T follicular helper cell (primary cell): ENCODE measurements at regions not wholly inside any gene's neighbourhood (a gene's known extent, or its start where the extent isn't known, plus 50 kb on each side); places are given as distances from the start of the nearest gene placed in this dataset.
"Not testable (repeated sequence)": the region's sequence is repeated elsewhere in the genome, so short reads cannot be mapped to it uniquely, and the experiment has no call there.

Experiments
- DNase-seq: peaks from one replicate; pipeline ENCODE4 v3.0.0-alpha.2; 2020; ENCODE audit warnings: low read depth

DNA sequence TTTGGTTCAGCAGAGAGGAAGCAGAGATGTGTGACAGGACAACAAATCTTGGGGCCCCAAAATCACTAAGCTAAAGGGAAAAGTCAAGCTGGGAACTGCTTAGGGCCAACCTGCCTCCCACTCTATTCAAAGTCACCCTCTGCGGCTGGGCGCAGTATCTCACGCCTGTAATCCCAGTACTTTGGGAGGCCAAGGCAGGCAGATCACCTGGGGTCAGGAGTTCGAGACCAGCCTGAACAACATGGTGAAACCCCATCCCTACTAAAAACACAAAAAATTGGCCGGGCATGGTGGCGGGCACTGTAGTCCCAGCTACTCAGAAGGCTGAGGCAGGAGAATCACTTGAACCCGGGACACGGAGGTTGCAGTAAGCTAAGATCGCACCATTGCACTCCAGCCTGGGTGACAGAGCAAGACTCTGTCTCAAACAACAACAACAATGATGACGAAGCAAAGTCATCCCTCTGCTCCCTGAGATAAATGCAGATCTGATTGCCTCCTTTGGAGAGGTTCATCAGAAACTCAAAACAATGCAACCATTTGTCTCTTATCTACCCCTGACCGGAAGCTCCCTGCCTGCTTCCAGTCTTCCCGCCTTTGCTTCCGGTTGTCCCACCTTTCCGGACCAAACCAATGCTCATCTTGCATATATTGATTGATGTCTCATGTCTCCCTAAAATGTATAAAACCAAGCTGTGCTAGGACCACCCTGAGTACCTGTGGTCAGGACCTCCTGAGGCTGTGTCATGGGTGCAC, 136.4 kb upstream of the AFDN start:
- DNase-seq = not testable (repeated sequence)

DNA sequence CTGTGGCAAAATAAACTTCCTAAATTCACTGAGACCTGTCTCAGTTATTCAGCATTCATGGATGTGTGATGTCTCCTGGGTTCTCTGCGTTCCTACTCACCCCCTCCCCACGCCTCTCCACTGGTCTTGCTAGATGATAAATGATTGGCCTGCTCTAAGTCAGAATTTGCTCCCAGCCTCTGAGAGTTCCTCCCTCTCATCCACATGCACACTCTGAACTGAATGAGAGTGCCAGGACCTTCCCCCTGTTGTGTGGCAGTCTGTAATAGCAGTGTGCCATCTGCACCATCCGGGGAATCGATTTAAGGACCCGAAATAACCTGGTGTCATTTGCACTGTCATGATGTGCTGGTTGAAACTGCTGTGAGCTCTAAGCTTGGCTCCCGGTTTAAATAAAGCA, 135.8 kb upstream of the AFDN start:
- DNase-seq = no peak

DNA sequence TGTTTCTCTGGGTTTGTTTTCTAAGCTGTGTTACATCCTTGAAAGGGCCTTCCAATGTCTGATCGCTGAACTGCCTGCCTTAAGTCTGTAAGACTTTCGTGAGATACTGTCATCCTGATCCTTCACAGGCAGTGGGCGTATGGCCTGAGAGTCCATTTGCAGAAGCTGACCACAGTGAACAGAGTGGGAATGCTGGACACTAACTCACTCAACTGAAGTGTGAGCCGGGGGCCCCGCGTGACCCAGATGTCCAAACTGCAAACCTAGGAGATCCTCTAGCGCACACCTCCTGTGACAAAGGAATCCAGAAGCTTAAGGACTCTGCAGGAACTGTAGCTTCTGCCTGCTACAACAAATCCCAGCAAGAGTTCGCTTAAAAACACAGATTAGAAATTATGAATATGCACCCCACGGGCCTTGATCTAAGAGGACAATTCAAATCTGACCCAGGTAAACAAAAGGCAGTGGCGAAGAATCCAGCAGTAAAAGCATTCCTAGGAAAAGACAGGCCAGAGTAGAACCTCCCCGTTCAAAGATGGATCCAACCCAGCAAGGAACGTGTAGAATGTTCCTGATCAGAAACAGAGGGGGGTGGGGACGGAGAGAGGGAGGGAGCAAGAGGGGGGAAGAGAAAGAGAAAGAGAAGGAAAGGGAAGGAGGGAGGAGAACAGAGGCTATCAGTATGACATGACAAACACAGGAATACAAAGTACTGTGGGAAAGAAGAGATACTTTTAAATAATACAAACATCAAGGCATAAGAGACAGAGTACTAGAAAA, 135.0 kb upstream of the AFDN start:
- no peak for DNase-seq

DNA sequence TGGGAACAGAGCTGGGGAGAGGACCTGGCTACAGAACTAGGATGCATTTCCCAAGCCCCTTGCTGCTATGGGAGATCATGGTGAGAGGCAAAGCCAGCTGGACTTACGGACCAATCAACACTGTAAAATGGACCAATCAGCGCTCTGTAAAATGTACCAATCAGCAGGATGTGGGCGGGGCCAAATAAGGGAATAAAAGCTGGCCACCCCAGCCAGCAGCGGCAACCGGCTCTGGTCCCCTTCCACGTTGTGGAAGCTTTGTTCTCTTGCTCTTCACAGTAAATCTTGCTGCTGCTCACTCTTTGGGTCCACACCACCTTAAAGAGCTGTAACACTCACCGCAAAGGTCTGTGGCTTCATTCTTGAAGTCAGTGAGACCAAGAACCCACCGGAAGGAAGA, 133.2 kb upstream of the AFDN start:
- DNase-seq = not testable (repeated sequence)

DNA sequence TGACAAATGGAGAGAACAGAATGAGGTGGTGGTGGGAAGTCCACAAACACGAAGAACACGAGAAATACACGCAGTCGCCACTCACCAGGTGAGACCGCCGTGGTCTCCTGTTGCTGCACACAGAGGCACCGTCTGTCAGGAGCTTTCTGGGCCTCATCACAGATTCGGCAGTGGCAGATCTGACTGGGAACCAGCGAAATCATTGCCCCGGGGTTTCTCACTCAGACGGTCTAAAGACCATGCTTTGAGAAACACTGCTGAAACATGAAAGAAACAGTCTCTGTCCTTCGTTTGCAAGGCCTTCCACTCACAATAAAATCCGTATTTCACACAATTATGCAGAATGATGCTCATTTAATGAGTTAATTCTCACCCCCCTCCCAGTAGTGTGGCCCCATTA, 130.9 kb upstream of the AFDN start:
- no peak for DNase-seq

DNA sequence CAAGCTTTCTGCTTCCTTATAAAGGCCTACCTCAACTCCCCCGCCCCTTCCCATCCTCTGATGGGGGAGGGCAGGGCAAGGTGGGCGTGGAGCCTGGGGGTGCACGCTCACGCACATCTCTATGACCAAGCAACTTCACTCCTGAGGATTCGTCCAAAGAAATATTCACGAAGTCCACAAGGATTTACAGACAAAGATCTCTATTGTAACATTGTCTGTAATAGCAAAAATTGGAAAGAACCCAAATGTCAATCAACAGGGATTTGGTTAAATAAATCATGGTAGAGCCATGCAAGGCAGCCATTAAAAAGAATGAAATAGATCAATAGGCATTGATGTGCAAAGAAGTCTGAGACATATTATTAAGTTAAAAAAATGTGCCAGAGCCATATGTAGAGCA, 130.4 kb upstream of the AFDN start:
- no peak for DNase-seq

DNA sequence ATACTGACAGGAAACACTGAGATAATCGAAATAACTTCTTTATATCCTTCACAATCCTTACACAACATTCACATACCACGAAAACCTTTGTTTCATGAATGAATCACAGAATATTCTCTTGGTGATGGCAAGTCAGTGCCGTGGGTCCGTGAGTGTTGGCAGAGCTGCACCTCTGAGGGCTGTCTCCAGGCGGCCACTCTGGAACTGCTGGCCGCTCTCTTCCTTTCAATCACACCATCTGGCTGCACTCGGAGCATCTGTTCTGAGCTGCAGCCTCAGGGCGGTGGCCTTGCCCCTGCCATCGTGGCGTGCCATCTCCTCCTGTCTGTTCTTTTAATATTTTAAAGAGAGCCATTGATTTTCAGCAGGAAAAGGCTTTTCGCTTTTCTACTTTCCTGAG, 129.4 kb upstream of the AFDN start:
- DNase-seq = no peak

DNA sequence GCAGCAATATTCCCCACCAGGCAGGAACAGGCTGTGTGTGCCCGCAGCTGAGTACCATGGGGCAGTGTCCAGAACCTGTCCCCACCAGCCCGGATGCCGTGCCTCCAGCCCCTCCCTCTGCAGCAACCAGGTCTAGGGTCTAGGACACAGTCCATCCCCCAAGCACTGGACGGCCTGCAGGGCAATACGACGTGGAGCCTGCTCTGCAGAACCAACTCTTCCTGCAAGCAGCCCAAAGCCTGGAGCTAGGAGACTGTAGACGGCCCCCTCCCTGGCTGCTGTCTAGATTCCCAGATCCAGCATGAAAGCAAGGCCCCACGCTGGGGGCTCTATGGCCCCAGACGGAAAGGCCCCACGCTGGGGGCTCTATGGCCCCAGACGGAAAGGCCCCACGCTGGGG, 128.2 kb upstream of the AFDN start:
- no peak for DNase-seq

DNA sequence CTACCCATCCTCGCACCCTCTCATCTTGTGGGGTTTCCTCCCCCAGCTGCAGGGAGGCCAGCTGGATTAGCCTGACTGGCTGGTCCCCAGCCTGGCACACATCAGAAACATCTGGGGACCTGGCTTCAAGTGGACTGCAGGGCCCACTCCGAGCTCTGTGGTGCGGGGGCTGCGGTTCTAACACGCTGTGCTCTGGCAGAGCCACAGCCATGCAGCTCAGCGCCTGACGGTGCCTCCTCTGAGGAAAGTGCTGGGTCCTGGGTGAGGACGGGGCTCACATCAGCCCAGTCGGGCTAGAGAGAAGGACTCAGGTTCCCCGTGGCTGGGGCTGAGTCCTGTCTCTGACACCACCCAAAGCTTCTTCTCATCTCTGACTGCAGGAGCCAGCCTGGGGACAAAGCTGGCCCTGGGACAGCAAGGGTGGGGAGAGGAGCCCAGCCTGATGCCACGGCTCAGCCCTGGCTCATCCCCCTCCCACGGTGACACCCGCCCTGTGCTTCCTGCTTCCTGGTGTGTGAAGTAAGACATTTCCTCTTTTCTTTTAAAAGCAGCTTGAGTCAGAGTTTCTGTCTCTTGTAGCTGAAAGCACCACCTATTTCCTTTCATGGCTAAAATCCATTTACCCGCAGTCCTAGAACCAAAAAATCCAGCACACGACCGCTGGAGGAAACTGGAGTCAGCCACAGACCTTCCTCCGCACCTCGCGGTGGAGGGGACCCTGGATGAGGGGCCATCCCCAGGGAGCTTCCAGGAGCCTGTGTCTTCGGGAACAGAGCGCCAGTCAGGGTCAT, 127.4 kb upstream of the AFDN start:
- no peak for DNase-seq

DNA sequence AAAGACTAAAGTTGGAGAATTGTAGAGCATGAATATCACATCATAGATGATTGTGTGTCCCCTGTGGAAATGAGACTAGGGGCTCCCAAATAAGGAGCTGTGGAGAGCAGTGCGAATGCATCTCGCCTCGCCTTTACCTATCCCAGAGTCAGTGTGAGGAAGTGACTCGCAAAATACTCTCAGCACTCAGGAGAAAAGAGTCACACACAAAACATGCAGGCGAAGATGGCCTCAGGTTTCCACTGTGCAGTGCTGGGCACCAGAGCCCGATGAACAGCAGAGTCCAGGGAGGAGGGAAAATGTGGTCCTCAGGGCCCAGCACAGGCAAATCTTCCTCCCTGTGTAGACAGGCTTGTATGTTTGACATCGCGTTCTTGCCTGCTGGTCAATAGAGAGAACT, 126.5 kb upstream of the AFDN start:
- no peak for DNase-seq

DNA sequence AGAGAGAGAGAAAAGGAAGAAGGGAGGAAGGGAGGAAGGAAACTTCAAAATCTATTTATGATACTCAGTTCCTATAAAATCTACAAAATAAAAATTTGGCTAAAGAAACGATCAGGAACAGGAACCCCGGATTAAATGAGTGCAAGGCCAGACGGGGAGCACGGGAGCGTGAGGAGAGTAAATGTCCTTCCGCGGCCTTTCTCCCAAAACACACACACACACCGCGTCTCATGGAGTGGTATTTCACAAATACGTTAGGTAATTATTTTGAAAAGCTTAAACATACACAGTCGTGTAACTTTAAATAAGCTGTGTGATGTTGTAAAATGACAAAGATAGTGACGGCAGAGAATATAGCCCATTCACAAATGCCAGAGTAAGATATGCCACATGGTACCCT, 125.7 kb upstream of the AFDN start:
- no peak for DNase-seq

DNA sequence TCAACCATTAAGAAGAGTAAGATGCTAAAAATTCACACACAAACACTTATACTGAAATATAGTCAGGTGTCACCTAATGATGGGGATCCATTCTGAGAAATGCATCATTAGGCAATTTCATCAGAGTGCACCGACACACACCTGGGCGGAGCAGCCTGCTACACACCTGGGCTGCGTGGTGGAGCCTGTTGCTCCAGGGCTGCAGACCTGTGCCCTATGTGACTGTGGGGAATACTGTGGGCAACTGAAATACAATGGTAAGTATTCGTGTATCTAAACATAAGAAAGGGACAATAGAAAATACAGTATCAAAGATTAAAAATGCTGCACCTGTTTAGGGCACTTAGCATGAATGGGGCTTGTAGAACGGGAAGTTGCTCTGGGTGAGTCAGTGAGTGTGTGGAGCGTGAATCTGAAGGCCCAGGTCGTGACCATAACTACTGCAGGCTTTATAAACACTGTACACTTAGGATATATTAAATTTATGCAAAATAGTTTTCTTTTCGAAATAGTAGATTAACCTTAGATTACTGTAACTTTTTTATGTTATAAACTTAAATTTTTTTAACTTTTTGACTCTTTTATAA, 124.4 kb upstream of the AFDN start:
- no peak for DNase-seq

DNA sequence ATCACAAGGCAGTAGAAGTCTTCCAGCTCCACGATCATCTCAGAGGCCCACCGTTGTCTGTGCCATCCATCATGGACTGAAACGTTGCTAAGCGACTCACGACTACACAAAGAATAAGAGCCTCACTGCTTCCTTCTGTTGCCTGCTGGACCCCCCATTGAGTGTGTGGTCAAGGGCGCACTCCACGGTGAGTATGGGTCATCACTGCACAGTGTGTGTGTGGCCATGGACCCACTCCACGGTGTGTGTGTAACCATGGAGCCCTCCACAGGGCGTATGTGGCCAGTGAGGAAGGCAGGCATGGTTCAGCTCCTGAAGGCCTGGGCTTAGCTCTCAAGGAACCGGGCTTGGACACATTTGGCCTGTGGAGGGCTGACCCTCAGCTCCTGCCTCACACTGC, 123.4 kb upstream of the AFDN start:
- no peak for DNase-seq

DNA sequence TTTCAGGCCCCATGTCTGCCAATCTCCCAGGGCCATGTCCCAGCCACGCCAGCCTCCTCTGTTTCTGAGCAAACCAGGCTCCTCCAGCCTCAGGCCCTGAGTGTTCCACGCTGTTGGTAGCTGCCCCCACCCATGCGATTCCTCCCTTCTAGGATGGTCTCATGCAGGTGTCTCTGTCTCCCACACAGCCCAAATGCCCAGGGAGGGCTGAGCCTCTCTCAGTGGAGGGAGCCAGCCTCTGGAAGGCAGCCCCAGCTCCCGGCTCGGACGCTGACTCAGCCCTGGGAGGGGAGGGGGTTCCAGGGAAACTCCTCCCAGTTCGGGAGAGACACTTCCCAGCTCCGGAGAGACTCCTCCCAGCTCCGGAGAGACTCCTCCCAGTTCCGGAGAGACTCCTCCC, 122.9 kb upstream of the AFDN start:
- no peak for DNase-seq

DNA sequence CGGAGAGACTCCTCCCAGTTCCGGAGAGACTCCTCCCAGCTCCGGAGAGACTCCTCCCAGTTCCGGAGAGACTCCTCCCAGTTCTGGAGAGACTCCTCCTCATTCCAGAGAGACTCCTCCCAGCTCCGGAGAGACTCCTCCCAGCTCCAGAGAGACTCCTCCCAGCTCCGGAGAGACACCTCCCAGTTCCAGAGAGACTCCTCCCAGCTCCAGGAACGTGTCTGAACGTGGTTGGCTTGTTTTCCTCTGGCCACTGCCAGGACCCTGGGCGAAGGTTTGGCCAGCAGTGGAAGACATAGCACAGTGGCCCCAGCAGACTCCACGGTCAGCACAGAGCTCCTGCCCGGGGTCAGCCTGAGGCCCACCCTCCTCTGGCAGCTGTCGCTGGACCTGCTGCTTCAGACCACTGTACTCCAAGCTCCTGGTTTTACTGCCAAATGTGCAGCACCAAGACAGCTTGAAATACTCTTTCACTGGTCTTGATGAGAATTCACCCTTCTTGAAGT, 122.3 kb upstream of the AFDN start:
- DNase-seq = no peak

DNA sequence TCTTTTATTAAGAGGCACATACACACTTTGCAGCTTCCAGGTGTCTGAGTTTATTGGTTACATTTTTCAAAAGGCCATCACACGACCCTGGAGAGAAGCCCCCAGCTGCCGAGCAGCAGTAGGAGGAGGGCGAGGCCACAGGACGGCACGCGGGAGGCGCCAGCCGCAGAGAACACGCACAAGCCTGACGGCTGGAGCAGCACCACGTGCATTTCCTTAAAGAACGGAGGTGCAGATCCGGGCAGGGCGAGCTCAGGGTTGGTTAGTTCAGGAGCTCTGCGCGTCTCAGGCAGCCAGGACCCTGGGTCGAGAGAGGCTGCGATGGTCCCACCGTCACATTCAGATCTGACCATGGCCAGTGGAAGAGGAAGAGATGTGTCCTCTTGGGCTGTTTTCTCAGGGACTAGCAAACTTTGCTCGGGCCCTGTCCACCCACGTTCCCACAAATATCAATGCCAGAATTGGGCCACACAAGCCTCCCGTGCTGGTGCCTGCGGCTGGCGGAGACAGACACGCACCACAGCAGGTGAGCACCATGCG, 121.4 kb upstream of the AFDN start:
- DNase-seq = no peak

DNA sequence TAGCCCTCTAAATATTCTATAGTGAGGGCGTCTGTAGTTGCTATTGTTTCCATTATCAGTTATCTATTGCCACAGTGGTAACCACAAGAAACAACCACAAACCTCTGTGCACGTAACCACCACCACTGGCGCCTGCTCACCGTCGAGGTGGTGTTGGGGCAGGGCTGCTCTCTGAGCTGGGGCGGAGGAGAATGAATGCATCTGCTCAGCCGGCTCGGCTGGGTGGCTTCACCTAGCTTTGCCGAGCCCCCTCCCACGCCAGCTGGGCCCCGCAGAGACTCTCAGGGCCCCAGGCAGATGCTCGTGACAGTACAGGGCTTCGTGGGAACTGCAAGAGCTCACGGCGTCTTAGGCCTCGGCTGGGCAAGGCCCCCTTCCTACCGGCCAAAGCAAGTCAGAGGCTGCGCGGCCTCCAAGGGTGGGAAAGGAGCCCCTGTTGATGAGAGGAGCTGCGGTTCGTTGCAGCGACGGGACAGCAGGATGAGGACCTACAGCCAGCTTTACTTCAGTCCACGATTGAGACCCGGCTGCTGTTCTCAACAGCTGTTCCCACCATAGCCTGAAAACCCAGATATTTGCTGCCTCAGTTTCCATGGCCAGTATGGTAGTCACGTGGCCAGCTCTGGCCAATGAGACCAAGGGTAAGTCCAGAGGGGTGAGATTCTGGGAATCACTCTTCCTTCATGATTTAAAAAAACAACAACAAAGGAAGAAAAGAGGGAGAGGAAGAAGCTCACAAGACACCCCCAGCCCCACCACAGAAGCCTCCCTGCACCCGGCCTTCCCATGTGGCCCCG, 120.2 kb upstream of the AFDN start:
- peak; percentile 34 for DNase-seq

DNA sequence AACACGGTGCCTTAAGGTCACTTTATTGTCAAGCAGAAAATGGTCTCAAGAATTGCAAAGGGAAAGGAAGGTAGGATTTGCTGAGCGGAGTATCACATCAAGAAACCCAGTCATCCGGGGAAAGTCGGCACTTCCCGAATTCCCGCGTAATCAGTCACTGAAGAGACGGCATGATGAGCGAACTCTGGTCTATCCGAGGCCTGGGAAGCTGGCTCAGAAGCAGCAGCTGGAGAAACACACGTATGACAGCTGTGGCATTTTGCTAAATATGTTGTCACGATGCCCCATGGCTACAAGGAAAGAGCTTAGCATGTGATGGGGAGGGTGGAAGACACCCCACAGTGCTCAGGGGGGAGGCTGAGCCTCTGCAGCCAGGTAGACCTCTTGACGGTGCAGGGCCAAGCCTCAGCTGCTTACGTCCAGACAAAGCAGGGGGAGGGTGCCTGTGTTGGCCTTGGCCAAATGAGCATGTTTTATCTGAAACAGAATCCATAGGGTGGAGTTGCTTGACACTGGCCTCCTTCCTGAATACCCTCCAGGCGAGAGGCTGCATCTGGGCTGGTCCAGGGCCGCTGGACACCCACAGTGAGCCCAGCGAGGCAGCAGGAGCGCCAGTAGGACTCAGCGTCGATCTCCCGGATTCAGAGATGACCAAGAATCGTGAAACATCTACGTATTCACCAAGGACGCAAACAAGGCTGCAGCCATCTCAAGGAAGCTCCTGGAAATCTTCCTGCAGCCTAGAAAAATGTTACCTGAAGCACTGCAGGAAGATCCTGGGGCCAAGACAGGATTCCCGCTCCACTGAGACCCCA, 118.8 kb upstream of the AFDN start:
- DNase-seq = no peak

DNA sequence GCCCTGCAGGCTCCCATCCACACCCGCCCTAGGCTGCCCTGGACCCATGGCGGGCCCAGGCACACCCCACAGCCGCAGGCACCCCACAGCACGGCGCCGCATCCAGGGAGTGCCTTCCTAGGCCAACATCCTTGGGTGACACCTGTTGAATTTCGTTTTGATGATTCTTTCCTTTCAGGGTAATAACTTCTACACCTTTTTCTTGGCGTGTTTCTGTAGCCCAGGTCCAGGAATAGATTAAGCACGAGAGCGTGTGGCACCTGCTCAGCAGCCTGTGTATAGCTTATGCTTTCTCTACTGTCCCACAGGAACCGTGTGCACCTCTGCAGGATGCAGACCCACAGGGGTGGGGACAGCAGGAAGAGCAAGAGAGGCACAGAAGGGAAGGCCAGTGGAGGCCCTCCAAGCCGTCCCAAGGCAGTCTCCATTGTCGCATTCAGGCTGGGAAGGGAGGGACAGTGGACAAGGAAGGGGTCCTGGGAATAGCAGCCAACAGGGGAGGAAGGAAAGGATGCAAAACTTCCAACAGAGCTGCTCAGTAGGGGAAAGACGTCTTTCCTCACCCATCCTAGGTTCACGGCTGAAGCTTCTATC, 118.1 kb upstream of the AFDN start:
- DNase-seq = no peak

DNA sequence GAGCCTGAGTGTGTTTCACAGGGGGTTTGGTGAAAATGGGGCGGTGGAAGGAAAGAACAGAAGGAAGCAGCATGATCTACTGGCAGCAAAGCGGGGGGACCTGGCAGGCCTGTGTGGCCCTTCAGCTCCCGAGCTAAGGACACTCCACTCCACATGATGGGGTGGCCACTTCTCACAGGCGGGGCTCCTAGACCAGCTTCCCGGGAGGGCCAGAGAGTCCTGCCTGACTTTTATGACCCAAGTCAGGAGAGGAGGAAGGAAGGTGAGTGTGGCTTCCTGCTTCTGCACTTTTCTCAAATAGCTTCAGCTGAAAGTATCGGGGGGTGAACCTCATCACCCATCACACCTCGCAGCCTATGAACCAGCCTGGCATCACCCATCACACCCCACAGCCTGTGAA, 117.5 kb upstream of the AFDN start:
- no peak for DNase-seq
